ENCODE measurements at regions not wholly inside any gene's neighbourhood (a gene's known extent, or its start where the extent isn't known, plus 50 kb on each side); places are given as distances from the start of the nearest gene placed in this dataset.

DNA sequence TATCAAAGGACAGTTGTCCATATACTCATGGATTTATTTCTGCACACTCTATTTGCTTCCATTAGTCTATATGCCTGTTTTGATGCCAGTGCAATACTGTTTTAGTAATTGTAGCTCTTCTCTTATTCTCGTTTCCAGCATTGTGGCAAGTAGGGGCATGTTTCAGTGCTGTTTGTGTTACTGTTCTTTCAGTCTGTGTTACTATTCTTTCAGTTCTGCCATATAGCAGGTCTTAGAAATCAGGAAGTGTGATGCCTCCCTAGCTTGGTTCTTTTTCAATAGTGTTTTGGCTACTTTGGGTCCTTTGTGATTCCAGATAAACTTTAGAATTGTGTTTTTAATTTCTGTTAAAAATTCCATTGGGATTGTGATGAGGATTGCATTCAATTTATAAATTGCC lies 180.5 kb upstream of the PTPRD start:
- intact Hi-C loops (cut with DNase I; ENCODE audit: low total_unique reads) = no loop called here
- Histone ChIP-seq H3K9me3 (peaks cover 0 to 6% of the 10 kb centered on the region in 2 donors), H3K4me3 (no peak overlapping the region), H3K27me3 (no peaks in the 10 kb centered on the region), H3K27ac (no peak overlapping the region), H3K36me3 (no peaks in the 10 kb centered on the region), H3K4me1 (no peaks in the 10 kb centered on the region)
- in situ Hi-C loops (cut with MboI; ENCODE audit: low pct_ligation_motif_present in 1 of 4, low pct_unique_long_range_greater_than_20kb in 1 of 4, low sequenced_read_pairs in 3 of 4) = no loop called here
- 35 to 40% methylated on average over 1 of the region's 1 CpG for WGBS, 2 donors (ENCODE audit: low coverage in 1 of 2)
- DNase-seq = no peak
- TF ChIP-seq, protein P1, sequence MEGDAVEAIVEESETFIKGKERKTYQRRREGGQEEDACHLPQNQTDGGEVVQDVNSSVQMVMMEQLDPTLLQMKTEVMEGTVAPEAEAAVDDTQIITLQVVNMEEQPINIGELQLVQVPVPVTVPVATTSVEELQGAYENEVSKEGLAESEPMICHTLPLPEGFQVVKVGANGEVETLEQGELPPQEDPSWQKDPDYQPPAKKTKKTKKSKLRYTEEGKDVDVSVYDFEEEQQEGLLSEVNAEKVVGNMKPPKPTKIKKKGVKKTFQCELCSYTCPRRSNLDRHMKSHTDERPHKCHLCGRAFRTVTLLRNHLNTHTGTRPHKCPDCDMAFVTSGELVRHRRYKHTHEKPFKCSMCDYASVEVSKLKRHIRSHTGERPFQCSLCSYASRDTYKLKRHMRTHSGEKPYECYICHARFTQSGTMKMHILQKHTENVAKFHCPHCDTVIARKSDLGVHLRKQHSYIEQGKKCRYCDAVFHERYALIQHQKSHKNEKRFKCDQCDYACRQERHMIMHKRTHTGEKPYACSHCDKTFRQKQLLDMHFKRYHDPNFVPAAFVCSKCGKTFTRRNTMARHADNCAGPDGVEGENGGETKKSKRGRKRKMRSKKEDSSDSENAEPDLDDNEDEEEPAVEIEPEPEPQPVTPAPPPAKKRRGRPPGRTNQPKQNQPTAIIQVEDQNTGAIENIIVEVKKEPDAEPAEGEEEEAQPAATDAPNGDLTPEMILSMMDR (IDR thresholded peaks at IDR 0.05) = no peak
- no peak for TF ChIP-seq POLR2AphosphoS5 (IDR thresholded peaks at IDR 0.05)
- TF ChIP-seq POLR2A (IDR thresholded peaks at IDR 0.05) = no peak
- no peak for TF ChIP-seq EP300 (IDR thresholded peaks at IDR 0.05; ENCODE audit: low read depth)

GRCh38 chr9:10804486-10804885 lies 191.7 kb upstream of the PTPRD start:
- in situ Hi-C loops (cut with MboI; ENCODE audit: low pct_ligation_motif_present in 1 of 4, low pct_unique_long_range_greater_than_20kb in 1 of 4, low sequenced_read_pairs in 3 of 4) = loop anchor here in 1 of 4 donors (25.0 kb wide), 1 partner anchor 108 kb away; no protein-coding TSS in a partner anchor
- Histone ChIP-seq H3K4me1 (no peaks in the 10 kb centered on the region), H3K9me3 (peaks cover 3 to 4% of the 10 kb centered on the region in 2 donors), H3K27me3 (no peaks in the 10 kb centered on the region), H3K36me3 (no peaks in the 10 kb centered on the region), H3K27ac (no peak overlapping the region), H3K4me3 (no peak overlapping the region)
- intact Hi-C loops (cut with DNase I; ENCODE audit: low total_unique reads) = no loop called here
- 64 to 100% methylated on average over 1 to 2 of the region's 2 CpGs for WGBS, 2 donors (ENCODE audit: low coverage in 1 of 2)
- TF ChIP-seq, protein P1 (IDR thresholded peaks at IDR 0.05) = no peak
- no peak for TF ChIP-seq EP300 (IDR thresholded peaks at IDR 0.05; ENCODE audit: low read depth)
- TF ChIP-seq POLR2A (IDR thresholded peaks at IDR 0.05) = no peak
- no peak for TF ChIP-seq POLR2AphosphoS5 (IDR thresholded peaks at IDR 0.05)
- no peak for DNase-seq

GRCh38 chr9:10806868-10807267 lies 194.1 kb upstream of the PTPRD start:
- no peak overlapping the region for H3K4me3 ChIP-seq
- DNase-seq = no peak
- H3K27ac ChIP-seq = no peak overlapping the region
- intact Hi-C loops (cut with DNase I; ENCODE audit: low total_unique reads) = no loop called here
- in situ Hi-C loops (cut with MboI; ENCODE audit: low pct_ligation_motif_present in 1 of 4, low pct_unique_long_range_greater_than_20kb in 1 of 4, low sequenced_read_pairs in 3 of 4) = loop anchor here in 1 of 4 donors (25.0 kb wide), 1 partner anchor 105 kb away; no protein-coding TSS in a partner anchor
- 43 to 53% methylated on average over 1 to 3 of the region's 3 CpGs for WGBS, 2 donors (ENCODE audit: low coverage in 1 of 2)
- H3K4me1 ChIP-seq = no peaks in the 10 kb centered on the region
- no peaks in the 10 kb centered on the region for H3K36me3 ChIP-seq
- TF ChIP-seq POLR2AphosphoS5 (IDR thresholded peaks at IDR 0.05) = no peak
- TF ChIP-seq, protein P1 (IDR thresholded peaks at IDR 0.05) = no peak
- peaks cover under 1 to 4% of the 10 kb centered on the region in 2 donors for H3K9me3 ChIP-seq
- H3K27me3 ChIP-seq = no peaks in the 10 kb centered on the region

GRCh38 chr9:10818206-10818605 lies 205.4 kb upstream of the PTPRD start:
- TF ChIP-seq EP300 (IDR thresholded peaks at IDR 0.05; ENCODE audit: low read depth) (no peak), POLR2AphosphoS5 (IDR thresholded peaks at IDR 0.05) (no peak), POLR2A (IDR thresholded peaks at IDR 0.05) (no peak)
- TF ChIP-seq, protein P1 (IDR thresholded peaks at IDR 0.05) = no peak
- no peak for DNase-seq
- no peaks in the 10 kb centered on the region for H3K4me1 ChIP-seq
- intact Hi-C loops (cut with DNase I; ENCODE audit: low total_unique reads) = no loop called here
- H3K4me3 ChIP-seq = no peak overlapping the region
- no peaks in the 10 kb centered on the region for H3K27me3 ChIP-seq
- H3K27ac ChIP-seq = no peak overlapping the region
- H3K36me3 ChIP-seq = no peaks in the 10 kb centered on the region
- H3K9me3 ChIP-seq = no peaks in the 10 kb centered on the region
- in situ Hi-C loops (cut with MboI; ENCODE audit: low pct_ligation_motif_present in 1 of 4, low pct_unique_long_range_greater_than_20kb in 1 of 4, low sequenced_read_pairs in 3 of 4) = loop anchor here in 1 of 4 donors (25.0 kb wide), 1 partner anchor 94 kb away; no protein-coding TSS in a partner anchor
- WGBS, 2 donors (ENCODE audit: low coverage in 1 of 2) = 13 to 17% methylated on average over 1 of the region's 1 CpG

All from transverse colon (tissue), 4 donors.